ENCODE measurements at regions not wholly inside any gene's neighbourhood (a gene's known extent, or its start where the extent isn't known, plus 50 kb on each side); places are given as distances from the start of the nearest gene placed in this dataset.
A peak's percentile ranks its signal among the peaks of the same experiment; 100 is the strongest.
"Not testable (repeated sequence)": the region's sequence is repeated elsewhere in the genome, so short reads cannot be mapped to it uniquely, and the experiment has no call there.

GRCh38 chr1:234853906-234854644 is 244.1 kb upstream of the IRF2BP2 start:
- in situ Hi-C loops (cut with HindIII; ENCODE audit: low pct_unique_long_range_greater_than_20kb, low sequenced_read_pairs): no loop called here
- no peak for TF ChIP-seq JUND (IDR thresholded peaks at IDR 0.05; ENCODE audit: low read depth)
- no peak for DNase-seq (ENCODE audit: low read depth in 1 of 2, low spot score in 1 of 2)

DNA sequence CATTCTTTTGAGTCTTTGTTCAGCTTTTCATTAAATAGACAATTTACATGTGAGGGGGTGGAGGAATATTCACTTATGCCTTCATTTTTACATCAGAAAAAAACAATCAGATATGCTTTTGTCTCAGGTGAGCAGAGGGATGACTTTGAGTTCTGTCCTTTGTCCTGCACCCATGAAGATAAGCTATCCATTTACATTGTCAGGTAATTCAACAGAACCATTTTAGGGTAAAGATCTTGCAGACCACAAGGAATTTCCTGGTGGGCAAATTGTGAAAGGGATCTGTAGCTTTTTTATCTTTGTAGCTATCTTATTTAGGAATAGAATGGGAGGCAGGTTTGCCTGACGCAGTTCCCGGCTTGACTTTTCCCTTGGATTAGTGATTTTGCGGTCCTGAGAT is 242.7 kb upstream of the IRF2BP2 start:
- in situ Hi-C loops (cut with HindIII; ENCODE audit: low pct_unique_long_range_greater_than_20kb, low sequenced_read_pairs): no loop called here
- no peak for DNase-seq (ENCODE audit: low read depth in 1 of 2, low spot score in 1 of 2)
- TF ChIP-seq JUND (IDR thresholded peaks at IDR 0.05; ENCODE audit: low read depth): no peak

- DNase-seq (ENCODE audit: low read depth in 1 of 2, low spot score in 1 of 2): peak in 1 of 2 experiments; percentile 49
- no peak for TF ChIP-seq JUND (IDR thresholded peaks at IDR 0.05; ENCODE audit: low read depth)
- in situ Hi-C loops (cut with HindIII; ENCODE audit: low pct_unique_long_range_greater_than_20kb, low sequenced_read_pairs): no loop called here
Measured at GRCh38 chr1:234851450-234852438, 241.8 kb upstream of the IRF2BP2 start.

- TF ChIP-seq JUND (IDR thresholded peaks at IDR 0.05; ENCODE audit: low read depth): no peak
- in situ Hi-C loops (cut with HindIII; ENCODE audit: low pct_unique_long_range_greater_than_20kb, low sequenced_read_pairs): no loop called here
- no peak for DNase-seq (ENCODE audit: low read depth in 1 of 2, low spot score in 1 of 2)
Measured at GRCh38 chr1:234849832-234850231, 239.9 kb upstream of the IRF2BP2 start.

GRCh38 chr1:234848972-234849649 is 239.1 kb upstream of the IRF2BP2 start:
- DNase-seq (ENCODE audit: low read depth in 1 of 2, low spot score in 1 of 2): no peak
- TF ChIP-seq JUND (IDR thresholded peaks at IDR 0.05; ENCODE audit: low read depth): no peak
- in situ Hi-C loops (cut with HindIII; ENCODE audit: low pct_unique_long_range_greater_than_20kb, low sequenced_read_pairs): no loop called here

DNA sequence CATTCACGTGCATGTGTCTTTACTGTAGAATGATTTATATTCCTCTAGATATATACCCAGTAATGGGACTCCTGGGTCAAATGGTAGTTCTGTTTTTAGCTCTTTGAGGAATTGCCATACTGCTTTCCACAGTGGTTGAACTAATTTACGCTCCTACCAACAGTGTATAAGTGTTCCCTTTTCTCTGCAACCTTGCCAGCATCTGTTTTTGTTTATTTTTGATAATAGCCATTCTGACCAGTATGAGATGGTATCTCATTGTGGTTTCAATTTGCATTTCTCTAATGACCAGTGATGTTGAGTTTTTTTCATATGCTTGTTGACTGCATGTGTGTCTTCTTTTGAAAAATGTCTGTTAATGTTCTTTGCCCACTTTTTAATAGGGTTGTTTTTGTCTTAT is 236.8 kb upstream of the IRF2BP2 start:
- DNase-seq (ENCODE audit: low read depth in 1 of 2, low spot score in 1 of 2); in situ Hi-C loops (cut with HindIII; ENCODE audit: low pct_unique_long_range_greater_than_20kb, low sequenced_read_pairs): not testable (repeated sequence)

- in situ Hi-C loops (cut with HindIII; ENCODE audit: low pct_unique_long_range_greater_than_20kb, low sequenced_read_pairs): no loop called here
- TF ChIP-seq JUND (IDR thresholded peaks at IDR 0.05; ENCODE audit: low read depth): no peak
- no peak for DNase-seq (ENCODE audit: low read depth in 1 of 2, low spot score in 1 of 2)
Measured at GRCh38 chr1:234845836-234846235, 235.9 kb upstream of the IRF2BP2 start.

DNA sequence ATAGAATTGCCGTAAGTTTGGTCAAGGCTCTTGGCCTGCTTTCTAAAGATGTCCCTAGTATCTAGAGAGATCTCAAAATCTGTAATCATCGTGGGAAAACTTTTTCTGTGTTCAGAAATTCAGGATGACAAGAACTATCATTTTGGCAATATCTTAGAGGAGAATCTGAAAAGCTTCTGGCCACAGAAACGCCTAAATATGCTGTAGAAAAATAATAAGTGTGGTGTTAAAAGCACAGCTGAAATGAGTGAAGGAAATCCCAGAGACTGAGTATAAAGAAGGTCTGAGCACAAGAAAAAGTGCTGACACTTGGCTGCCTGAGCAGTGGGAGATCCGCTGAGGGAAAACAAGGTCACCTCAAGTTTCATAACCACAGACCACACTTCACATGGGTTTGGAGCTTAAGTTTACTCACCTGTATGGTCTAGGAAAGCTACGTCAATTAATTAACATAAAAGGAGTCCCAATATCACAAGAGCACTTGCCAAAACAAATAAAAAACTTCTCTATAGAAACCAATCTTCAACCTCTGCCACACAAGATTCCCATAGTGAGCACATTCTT is 235.2 kb upstream of the IRF2BP2 start:
- DNase-seq (ENCODE audit: low read depth in 1 of 2, low spot score in 1 of 2): no peak
- in situ Hi-C loops (cut with HindIII; ENCODE audit: low pct_unique_long_range_greater_than_20kb, low sequenced_read_pairs): no loop called here
- no peak for TF ChIP-seq JUND (IDR thresholded peaks at IDR 0.05; ENCODE audit: low read depth)

DNA sequence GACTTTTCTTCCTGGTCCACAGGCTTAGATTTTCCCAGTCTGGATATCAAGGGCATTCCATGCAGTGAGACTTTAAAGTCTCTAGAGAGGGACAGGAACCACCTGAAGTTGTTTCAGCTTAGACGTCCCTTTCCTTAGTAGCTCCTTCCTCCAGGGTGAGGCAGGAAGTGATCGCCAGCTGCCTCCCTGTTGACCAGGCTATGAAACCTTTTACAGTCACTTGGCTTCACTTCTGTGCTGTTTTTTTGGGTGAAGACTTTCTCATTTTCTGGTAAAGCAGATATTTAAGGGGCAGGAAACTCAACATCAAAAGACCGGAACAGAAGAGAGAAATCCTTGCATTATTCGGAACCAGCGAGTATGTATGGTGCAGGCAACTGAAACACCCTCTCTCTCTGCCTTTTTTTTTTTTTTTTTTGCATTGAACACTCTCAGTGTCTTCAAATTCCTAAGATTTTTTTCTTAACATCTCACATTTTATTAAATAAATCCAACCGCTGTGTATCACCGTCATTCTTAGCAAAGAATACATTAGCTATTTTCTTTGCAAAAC is 234.6 kb upstream of the IRF2BP2 start:
- in situ Hi-C loops (cut with HindIII; ENCODE audit: low pct_unique_long_range_greater_than_20kb, low sequenced_read_pairs): no loop called here
- no peak for DNase-seq (ENCODE audit: low read depth in 1 of 2, low spot score in 1 of 2)
- TF ChIP-seq JUND (IDR thresholded peaks at IDR 0.05; ENCODE audit: low read depth): no peak

DNA sequence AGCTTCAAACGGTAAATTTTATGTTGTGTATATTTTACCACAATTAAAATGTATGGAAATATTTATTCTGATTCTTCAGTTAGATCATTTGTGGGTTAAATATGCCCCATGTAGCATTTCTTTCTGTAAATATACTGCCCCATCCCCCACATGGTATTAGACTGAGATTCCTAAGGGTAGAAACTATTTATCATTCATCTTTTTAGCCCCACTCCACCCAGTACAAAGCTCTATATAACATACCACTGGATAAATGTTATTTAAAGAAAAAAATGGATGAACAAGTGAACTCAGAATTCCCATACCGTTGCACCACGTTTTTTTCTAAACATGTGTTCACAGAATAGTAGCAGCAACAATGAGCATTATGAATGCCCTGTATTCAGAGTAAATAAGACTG is 234.0 kb upstream of the IRF2BP2 start:
- DNase-seq (ENCODE audit: low read depth in 1 of 2, low spot score in 1 of 2): no peak
- no peak for TF ChIP-seq JUND (IDR thresholded peaks at IDR 0.05; ENCODE audit: low read depth)
- in situ Hi-C loops (cut with HindIII; ENCODE audit: low pct_unique_long_range_greater_than_20kb, low sequenced_read_pairs): no loop called here

GRCh38 chr1:234842726-234843641 is 233.0 kb upstream of the IRF2BP2 start:
- in situ Hi-C loops (cut with HindIII; ENCODE audit: low pct_unique_long_range_greater_than_20kb, low sequenced_read_pairs): no loop called here
- DNase-seq (ENCODE audit: low read depth in 1 of 2, low spot score in 1 of 2): no peak
- TF ChIP-seq JUND (IDR thresholded peaks at IDR 0.05; ENCODE audit: low read depth): no peak
